ENCODE measurements at regions not wholly inside any gene's neighbourhood (a gene's known extent, or its start where the extent isn't known, plus 50 kb on each side); places are given as distances from the start of the nearest gene placed in this dataset.

- H3K4me3 Mint-ChIP-seq (ENCODE audit: unreplicated experiment) = no peak overlapping the region
- H3K27ac Mint-ChIP-seq (ENCODE audit: unreplicated experiment) = no peak overlapping the region
- no peaks in the 10 kb centered on the region for H3K9me3 Mint-ChIP-seq (ENCODE audit: unreplicated experiment)
- no peak for DNase-seq (ENCODE audit: extremely low spot score, unreplicated experiment)
- no peaks in the 10 kb centered on the region for H3K4me1 Mint-ChIP-seq (ENCODE audit: unreplicated experiment)
- no peaks in the 10 kb centered on the region for H3K36me3 Mint-ChIP-seq (ENCODE audit: unreplicated experiment)
- peaks cover 33% of the 10 kb centered on the region for H3K27me3 Mint-ChIP-seq (ENCODE audit: unreplicated experiment)
- no peak for TF ChIP-seq CTCF (IDR thresholded peaks at IDR 0.05)
Observed at GRCh38 chr6:90870561-90870960, 283.7 kb upstream of the MAP3K7 start.

GRCh38 chr6:90868656-90869055 lies 281.8 kb upstream of the MAP3K7 start:
- Mint-ChIP-seq H3K9me3 (ENCODE audit: unreplicated experiment) (no peaks in the 10 kb centered on the region), H3K27me3 (ENCODE audit: unreplicated experiment) (peaks cover 21% of the 10 kb centered on the region), H3K36me3 (ENCODE audit: unreplicated experiment) (no peaks in the 10 kb centered on the region), H3K4me3 (ENCODE audit: unreplicated experiment) (no peak overlapping the region), H3K4me1 (ENCODE audit: unreplicated experiment) (no peaks in the 10 kb centered on the region), H3K27ac (ENCODE audit: unreplicated experiment) (no peak overlapping the region)
- no peak for TF ChIP-seq CTCF (IDR thresholded peaks at IDR 0.05)
- DNase-seq (ENCODE audit: extremely low spot score, unreplicated experiment) = no peak

GRCh38 chr6:90868256-90868655 lies 281.4 kb upstream of the MAP3K7 start:
- no peaks in the 10 kb centered on the region for H3K4me1 Mint-ChIP-seq (ENCODE audit: unreplicated experiment)
- TF ChIP-seq CTCF (IDR thresholded peaks at IDR 0.05) = no peak
- H3K27ac Mint-ChIP-seq (ENCODE audit: unreplicated experiment) = no peak overlapping the region
- no peaks in the 10 kb centered on the region for H3K9me3 Mint-ChIP-seq (ENCODE audit: unreplicated experiment)
- H3K4me3 Mint-ChIP-seq (ENCODE audit: unreplicated experiment) = no peak overlapping the region
- no peaks in the 10 kb centered on the region for H3K36me3 Mint-ChIP-seq (ENCODE audit: unreplicated experiment)
- DNase-seq (ENCODE audit: extremely low spot score, unreplicated experiment) = no peak
- peaks cover 18% of the 10 kb centered on the region for H3K27me3 Mint-ChIP-seq (ENCODE audit: unreplicated experiment)

GRCh38 chr6:90865513-90865912 lies 278.6 kb upstream of the MAP3K7 start:
- Mint-ChIP-seq H3K4me1 (ENCODE audit: unreplicated experiment) (no peaks in the 10 kb centered on the region), H3K27me3 (ENCODE audit: unreplicated experiment) (no peaks in the 10 kb centered on the region), H3K36me3 (ENCODE audit: unreplicated experiment) (no peaks in the 10 kb centered on the region), H3K27ac (ENCODE audit: unreplicated experiment) (no peak overlapping the region), H3K4me3 (ENCODE audit: unreplicated experiment) (no peak overlapping the region), H3K9me3 (ENCODE audit: unreplicated experiment) (no peaks in the 10 kb centered on the region)
- no peak for DNase-seq (ENCODE audit: extremely low spot score, unreplicated experiment)
- TF ChIP-seq CTCF (IDR thresholded peaks at IDR 0.05) = no peak

- Mint-ChIP-seq H3K4me3 (ENCODE audit: unreplicated experiment) (no peak overlapping the region), H3K36me3 (ENCODE audit: unreplicated experiment) (no peaks in the 10 kb centered on the region), H3K9me3 (ENCODE audit: unreplicated experiment) (no peaks in the 10 kb centered on the region), H3K4me1 (ENCODE audit: unreplicated experiment) (no peaks in the 10 kb centered on the region), H3K27me3 (ENCODE audit: unreplicated experiment) (no peaks in the 10 kb centered on the region), H3K27ac (ENCODE audit: unreplicated experiment) (no peak overlapping the region)
- TF ChIP-seq CTCF (IDR thresholded peaks at IDR 0.05) = no peak
- no peak for DNase-seq (ENCODE audit: extremely low spot score, unreplicated experiment)
Observed at GRCh38 chr6:90863043-90863442, 276.2 kb upstream of the MAP3K7 start.

Data from osteocyte (in vitro differentiated cells).